ENCODE measurements at regions not wholly inside any gene's neighbourhood (a gene's known extent, or its start where the extent isn't known, plus 50 kb on each side); places are given as distances from the start of the nearest gene placed in this dataset.
"Not testable (repeated sequence)": the region's sequence is repeated elsewhere in the genome, so short reads cannot be mapped to it uniquely, and the experiment has no call there.

GRCh38 chr2:13751955-13752354, 880.6 kb upstream of the LRATD1 start:
- in situ Hi-C loops (cut with HindIII; ENCODE audit: low sequenced_read_pairs), result no loop called here

GRCh38 chr2:13758412-13758811, 874.1 kb upstream of the LRATD1 start:
- in situ Hi-C loops (cut with HindIII; ENCODE audit: low sequenced_read_pairs), result no loop called here

- in situ Hi-C loops (cut with HindIII; ENCODE audit: low sequenced_read_pairs), result no loop called here
Observed at GRCh38 chr2:13768274-13768673, 864.2 kb upstream of the LRATD1 start.

GRCh38 chr2:13770279-13770678, 862.2 kb upstream of the LRATD1 start:
- in situ Hi-C loops (cut with HindIII; ENCODE audit: low sequenced_read_pairs), result no loop called here

GRCh38 chr2:13779996-13780395, 852.5 kb upstream of the LRATD1 start:
- in situ Hi-C loops (cut with HindIII; ENCODE audit: low sequenced_read_pairs), result no loop called here

GRCh38 chr2:13791019-13791547, 841.4 kb upstream of the LRATD1 start:
- in situ Hi-C loops (cut with HindIII; ENCODE audit: low sequenced_read_pairs), result no loop called here

GRCh38 chr2:13806539-13806938, 826.0 kb upstream of the LRATD1 start:
- in situ Hi-C loops (cut with HindIII; ENCODE audit: low sequenced_read_pairs), result no loop called here

GRCh38 chr2:13813236-13813635, 819.3 kb upstream of the LRATD1 start:
- in situ Hi-C loops (cut with HindIII; ENCODE audit: low sequenced_read_pairs), result no loop called here

GRCh38 chr2:13818002-13818401, 814.5 kb upstream of the LRATD1 start:
- in situ Hi-C loops (cut with HindIII; ENCODE audit: low sequenced_read_pairs), result no loop called here

- in situ Hi-C loops (cut with HindIII; ENCODE audit: low sequenced_read_pairs), result no loop called here
Observed at GRCh38 chr2:13819896-13820295, 812.6 kb upstream of the LRATD1 start.

- in situ Hi-C loops (cut with HindIII; ENCODE audit: low sequenced_read_pairs), result no loop called here
Observed at GRCh38 chr2:13821255-13821880, 811.1 kb upstream of the LRATD1 start.

GRCh38 chr2:13822365-13822764, 810.2 kb upstream of the LRATD1 start:
- in situ Hi-C loops (cut with HindIII; ENCODE audit: low sequenced_read_pairs), result no loop called here

- in situ Hi-C loops (cut with HindIII; ENCODE audit: low sequenced_read_pairs), result no loop called here
Observed at GRCh38 chr2:13826314-13826853, 806.1 kb upstream of the LRATD1 start.

- in situ Hi-C loops (cut with HindIII; ENCODE audit: low sequenced_read_pairs), result no loop called here
Observed at GRCh38 chr2:13858626-13859025, 773.9 kb upstream of the LRATD1 start.

- in situ Hi-C loops (cut with HindIII; ENCODE audit: low sequenced_read_pairs), result not testable (repeated sequence)
Observed at GRCh38 chr2:13868275-13868674, 764.2 kb upstream of the LRATD1 start.

- in situ Hi-C loops (cut with HindIII; ENCODE audit: low sequenced_read_pairs), result no loop called here
Observed at GRCh38 chr2:13876491-13877037, 756.0 kb upstream of the LRATD1 start.

- in situ Hi-C loops (cut with HindIII; ENCODE audit: low sequenced_read_pairs), result no loop called here
Observed at GRCh38 chr2:13877571-13877970, 754.9 kb upstream of the LRATD1 start.

GRCh38 chr2:13884291-13884976, 748.1 kb upstream of the LRATD1 start:
- in situ Hi-C loops (cut with HindIII; ENCODE audit: low sequenced_read_pairs), result loop anchor here (5.0 kb wide), 1 partner anchor 97 kb away; no protein-coding TSS in a partner anchor

- in situ Hi-C loops (cut with HindIII; ENCODE audit: low sequenced_read_pairs), result no loop called here
Observed at GRCh38 chr2:13901526-13901925, 731.0 kb upstream of the LRATD1 start.

GRCh38 chr2:13905831-13906230, 726.7 kb upstream of the LRATD1 start:
- in situ Hi-C loops (cut with HindIII; ENCODE audit: low sequenced_read_pairs), result no loop called here

- in situ Hi-C loops (cut with HindIII; ENCODE audit: low sequenced_read_pairs), result loop anchor here (5.0 kb wide), 1 partner anchor 41 kb away; no protein-coding TSS in a partner anchor
Observed at GRCh38 chr2:13916066-13916465, 716.5 kb upstream of the LRATD1 start.

GRCh38 chr2:13917958-13918357, 714.6 kb upstream of the LRATD1 start:
- in situ Hi-C loops (cut with HindIII; ENCODE audit: low sequenced_read_pairs), result loop anchor here (5.0 kb wide), 1 partner anchor 39 kb away; no protein-coding TSS in a partner anchor
